Neural cell (in vitro differentiated cells): ENCODE measurements at regions not wholly inside any gene's neighbourhood (a gene's known extent, or its start where the extent isn't known, plus 50 kb on each side); places are given as distances from the start of the nearest gene placed in this dataset.

Experiments
- EP300 ChIP-seq: fragments of 450-650 bp; conservative IDR thresholded peaks from 2 replicates; pipeline ENCODE4 v1.6.1; 2014; ENCODE audit warnings: antibody characterized with exemption, mild to moderate bottlenecking, moderate library complexity; ENCODE audit not compliant: poor library complexity, severe bottlenecking
- EZH2 ChIP-seq: fragments of 200-600, 300-800 bp; shearing (Covaris generic), sonication (generic); IDR thresholded peaks from 2 replicates; pipeline ENCODE4 v1.6.1; 2014; ENCODE audit warnings: antibody characterized with exemption, low read length, borderline replicate concordance, mild to moderate bottlenecking; ENCODE audit not compliant: insufficient read depth, poor library complexity, severe bottlenecking
- POLR2AphosphoS5 ChIP-seq: IDR thresholded peaks from 2 replicates; pipeline ENCODE4 v1.6.1; 2012
- SMC3 ChIP-seq: fragments of 450-650 bp; conservative IDR thresholded peaks from 2 replicates; pipeline ENCODE4 v1.6.1; 2014; ENCODE audit warnings: antibody characterized with exemption, mild to moderate bottlenecking, moderate library complexity; ENCODE audit not compliant: poor library complexity
- TAF1 ChIP-seq: IDR thresholded peaks from 2 replicates; pipeline ENCODE4 v1.6.1; 2012; ENCODE audit warnings: low read depth
- TF ChIP-seq, protein P1 (sequence below): fragments of 450-650 bp; IDR thresholded peaks from 2 replicates; pipeline ENCODE4 v1.5.1; 2014; ENCODE audit warnings: antibody characterized with exemption, mild to moderate bottlenecking, moderate library complexity; ENCODE audit not compliant: poor library complexity, severe bottlenecking
- TF ChIP-seq, protein P2 (sequence below): IDR thresholded peaks from 2 replicates; pipeline ENCODE4 v1.6.1; 2012; ENCODE audit warnings: borderline replicate concordance

DNA sequence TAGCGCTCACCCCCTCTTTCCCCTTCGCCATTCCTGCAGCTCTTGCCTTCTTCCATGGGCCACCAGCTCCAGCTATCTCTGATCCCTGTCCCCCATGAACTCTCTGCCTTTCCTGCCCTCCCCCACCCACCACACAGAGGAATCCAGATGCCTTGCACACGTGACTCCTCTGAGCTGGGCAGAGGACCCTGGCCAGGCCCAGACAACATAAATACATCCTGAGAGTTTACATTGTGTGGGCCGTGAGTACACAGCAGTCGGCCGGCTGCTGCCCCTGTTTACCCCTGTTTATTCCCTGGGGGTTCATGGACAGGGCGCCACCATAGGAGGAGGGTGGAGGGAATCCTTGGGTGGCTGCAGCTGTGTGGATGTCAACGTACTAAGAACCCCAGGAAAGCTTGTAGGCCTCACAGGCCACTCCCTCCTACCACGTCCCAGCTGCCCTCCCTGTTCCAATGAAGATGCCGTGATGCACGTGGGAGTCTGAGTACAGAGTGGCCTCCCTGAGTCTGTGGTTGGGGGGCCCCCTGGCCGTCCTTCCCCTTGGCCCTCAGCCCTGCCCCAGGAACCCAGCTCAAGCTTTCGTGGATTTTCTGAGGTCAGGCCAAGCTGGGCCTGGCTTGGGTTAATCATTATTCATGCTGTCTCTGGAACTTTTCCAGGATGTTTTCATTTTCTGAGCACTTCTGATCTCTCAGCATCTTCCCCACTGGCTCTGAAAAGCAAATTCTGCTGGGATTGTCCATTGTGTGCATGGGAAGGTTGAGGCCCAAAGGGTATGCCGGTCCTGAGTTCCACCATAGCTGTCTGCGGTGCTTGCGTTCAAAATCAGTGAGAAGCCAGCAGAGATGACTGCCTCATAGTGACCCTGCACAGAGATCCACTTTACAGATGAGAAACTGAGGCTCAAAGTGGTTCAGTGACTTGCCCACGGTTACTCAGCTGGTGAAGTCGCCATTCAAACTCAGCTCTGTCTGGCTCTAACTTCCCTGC is 136.3 kb downstream of the MRPL14 start:
- TF ChIP-seq, protein P1, sequence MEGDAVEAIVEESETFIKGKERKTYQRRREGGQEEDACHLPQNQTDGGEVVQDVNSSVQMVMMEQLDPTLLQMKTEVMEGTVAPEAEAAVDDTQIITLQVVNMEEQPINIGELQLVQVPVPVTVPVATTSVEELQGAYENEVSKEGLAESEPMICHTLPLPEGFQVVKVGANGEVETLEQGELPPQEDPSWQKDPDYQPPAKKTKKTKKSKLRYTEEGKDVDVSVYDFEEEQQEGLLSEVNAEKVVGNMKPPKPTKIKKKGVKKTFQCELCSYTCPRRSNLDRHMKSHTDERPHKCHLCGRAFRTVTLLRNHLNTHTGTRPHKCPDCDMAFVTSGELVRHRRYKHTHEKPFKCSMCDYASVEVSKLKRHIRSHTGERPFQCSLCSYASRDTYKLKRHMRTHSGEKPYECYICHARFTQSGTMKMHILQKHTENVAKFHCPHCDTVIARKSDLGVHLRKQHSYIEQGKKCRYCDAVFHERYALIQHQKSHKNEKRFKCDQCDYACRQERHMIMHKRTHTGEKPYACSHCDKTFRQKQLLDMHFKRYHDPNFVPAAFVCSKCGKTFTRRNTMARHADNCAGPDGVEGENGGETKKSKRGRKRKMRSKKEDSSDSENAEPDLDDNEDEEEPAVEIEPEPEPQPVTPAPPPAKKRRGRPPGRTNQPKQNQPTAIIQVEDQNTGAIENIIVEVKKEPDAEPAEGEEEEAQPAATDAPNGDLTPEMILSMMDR: no peak
- TF ChIP-seq EP300 (no peak), TAF1 (no peak), EZH2 (no peak), POLR2AphosphoS5 (no peak), SMC3 (no peak)
- TF ChIP-seq, protein P2, sequence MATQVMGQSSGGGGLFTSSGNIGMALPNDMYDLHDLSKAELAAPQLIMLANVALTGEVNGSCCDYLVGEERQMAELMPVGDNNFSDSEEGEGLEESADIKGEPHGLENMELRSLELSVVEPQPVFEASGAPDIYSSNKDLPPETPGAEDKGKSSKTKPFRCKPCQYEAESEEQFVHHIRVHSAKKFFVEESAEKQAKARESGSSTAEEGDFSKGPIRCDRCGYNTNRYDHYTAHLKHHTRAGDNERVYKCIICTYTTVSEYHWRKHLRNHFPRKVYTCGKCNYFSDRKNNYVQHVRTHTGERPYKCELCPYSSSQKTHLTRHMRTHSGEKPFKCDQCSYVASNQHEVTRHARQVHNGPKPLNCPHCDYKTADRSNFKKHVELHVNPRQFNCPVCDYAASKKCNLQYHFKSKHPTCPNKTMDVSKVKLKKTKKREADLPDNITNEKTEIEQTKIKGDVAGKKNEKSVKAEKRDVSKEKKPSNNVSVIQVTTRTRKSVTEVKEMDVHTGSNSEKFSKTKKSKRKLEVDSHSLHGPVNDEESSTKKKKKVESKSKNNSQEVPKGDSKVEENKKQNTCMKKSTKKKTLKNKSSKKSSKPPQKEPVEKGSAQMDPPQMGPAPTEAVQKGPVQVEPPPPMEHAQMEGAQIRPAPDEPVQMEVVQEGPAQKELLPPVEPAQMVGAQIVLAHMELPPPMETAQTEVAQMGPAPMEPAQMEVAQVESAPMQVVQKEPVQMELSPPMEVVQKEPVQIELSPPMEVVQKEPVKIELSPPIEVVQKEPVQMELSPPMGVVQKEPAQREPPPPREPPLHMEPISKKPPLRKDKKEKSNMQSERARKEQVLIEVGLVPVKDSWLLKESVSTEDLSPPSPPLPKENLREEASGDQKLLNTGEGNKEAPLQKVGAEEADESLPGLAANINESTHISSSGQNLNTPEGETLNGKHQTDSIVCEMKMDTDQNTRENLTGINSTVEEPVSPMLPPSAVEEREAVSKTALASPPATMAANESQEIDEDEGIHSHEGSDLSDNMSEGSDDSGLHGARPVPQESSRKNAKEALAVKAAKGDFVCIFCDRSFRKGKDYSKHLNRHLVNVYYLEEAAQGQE: no peak
